ENCODE measurements at regions not wholly inside any gene's neighbourhood (a gene's known extent, or its start where the extent isn't known, plus 50 kb on each side); places are given as distances from the start of the nearest gene placed in this dataset.

DNA sequence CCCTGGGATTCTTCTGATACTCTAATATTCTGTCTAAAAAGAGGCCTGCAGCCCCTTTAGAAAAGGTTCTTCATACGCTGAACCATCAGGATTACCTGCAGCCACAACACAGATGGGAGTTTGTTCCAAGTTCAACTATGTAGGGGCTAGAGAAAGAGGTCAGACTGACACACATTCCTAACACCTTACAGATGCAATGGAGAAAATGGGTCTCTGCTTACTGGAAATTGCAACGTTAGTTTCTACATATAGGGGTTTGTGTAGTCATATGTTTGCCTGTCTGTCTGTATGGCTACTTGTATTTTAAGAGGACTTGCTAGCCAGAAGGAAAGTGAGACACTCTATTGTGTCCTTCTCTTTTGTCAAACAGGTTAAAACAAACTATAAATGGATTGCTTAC is 618.5 kb downstream of the INHBA start:
- DNase-seq = no peak

DNA sequence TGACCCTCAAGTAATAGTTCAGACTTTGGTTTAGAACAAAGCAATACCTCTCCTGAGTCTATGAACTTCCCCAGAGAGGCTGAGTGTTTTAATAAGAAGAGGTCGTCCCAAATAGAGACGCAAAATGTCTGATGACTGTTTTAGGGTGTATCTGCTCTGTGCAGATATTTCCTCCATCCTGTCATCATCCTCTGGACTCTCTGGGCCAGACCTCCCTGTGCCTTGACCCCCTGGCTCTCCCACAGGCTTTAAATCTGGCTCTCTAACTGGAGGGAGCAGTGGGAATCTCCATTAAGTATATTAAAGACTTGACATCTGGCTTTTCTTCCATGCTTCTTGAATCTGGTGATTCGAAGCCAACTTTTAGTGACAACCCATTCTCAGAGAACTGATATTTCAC is 633.3 kb downstream of the INHBA start:
- no peak for DNase-seq

DNA sequence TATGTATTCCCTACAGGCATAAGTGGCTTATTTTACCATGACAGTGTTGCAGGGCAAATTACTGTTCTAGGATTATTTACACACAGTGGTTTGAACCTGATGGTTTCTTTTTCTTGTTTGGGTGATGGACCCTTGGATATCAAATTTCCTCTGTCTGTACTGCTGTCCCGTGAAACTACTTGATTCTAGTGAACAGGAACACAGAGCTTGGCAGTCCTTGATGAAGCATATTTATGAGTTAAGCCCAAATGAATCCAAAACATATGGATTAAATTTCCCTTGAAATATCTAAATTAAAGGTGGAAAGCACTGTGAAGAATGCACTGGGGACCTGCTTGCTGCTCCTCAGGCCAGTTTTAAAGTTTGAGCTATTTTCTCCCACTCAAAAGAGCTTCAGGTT is 635.3 kb downstream of the INHBA start:
- no peak for DNase-seq

DNA sequence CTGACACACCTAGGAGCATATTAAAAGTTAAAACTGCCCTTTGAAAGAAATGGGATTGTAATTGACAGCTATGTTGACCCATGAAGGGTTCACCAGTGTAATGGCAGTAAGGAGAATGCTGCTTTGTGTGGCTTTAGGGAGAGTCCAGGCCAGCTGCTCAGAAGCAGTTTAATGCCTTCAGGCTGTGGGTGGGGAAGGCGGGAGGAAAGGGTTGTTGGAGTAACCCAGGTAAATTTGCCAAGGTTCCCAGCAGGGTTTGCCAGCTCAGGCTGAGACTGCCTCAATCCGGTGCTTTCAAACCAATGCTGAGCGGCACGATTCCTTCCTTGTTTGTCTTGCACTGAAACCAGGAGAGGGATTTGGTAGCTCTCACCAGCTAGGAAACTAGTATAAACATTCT is 637.2 kb downstream of the INHBA start:
- no peak for DNase-seq

DNA sequence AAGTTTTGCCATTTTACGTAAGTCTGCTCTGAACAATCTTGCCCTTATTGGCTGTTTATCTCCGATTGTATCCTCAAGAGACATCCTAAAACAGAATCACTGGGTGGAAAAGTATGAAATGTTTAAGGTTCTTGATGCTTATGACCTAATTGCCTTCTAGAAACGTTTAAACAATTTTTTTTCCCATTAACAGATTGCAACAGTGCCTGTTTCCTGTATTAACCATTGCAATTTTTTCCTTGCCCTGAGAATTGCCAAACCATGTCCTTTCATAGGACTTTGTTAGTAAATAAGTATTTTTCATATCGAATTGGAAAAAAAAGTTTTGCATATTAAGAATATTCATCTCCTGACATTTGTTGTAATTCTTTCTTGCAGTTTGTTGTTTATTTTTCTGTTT is 639.8 kb downstream of the INHBA start:
- no peak for DNase-seq

DNA sequence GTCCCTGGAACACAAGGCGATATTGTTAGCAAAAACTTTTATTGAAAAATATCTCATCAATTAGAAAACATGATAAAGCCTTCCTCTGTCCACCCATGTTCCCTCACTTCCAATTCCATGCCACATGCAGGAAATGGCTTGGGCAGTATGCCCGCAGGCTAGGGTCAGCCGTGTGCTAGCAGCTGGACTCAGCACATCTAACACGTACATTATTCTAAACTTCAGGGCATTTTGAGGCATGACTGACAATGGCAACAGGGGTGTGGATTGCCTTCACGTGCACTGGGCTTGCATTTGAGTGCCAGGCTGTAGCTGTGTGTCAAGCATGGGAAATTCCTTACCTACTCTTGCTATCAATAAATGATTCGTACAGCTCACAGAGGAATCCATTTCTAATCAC is 642.1 kb downstream of the INHBA start:
- no peak for DNase-seq

DNA sequence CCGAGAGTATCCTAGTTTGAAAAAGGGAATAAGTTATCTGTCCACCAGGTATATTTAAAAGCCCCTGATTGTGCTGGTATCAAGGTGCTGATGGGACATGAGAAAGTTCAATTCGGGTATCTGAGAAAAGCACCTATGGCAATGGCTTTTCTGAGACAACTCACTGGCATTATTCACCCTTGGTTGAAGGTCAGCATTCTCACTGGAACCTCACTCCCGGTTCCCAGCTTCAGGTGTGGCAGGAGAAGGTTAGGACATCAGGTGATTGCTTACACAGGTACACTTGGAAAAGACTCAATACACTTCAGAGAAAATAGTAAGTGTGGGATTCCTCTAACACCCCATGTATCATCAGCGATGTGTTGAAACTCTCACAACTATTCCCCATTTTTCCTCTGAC is 643.1 kb downstream of the INHBA start:
- DNase-seq = no peak

DNA sequence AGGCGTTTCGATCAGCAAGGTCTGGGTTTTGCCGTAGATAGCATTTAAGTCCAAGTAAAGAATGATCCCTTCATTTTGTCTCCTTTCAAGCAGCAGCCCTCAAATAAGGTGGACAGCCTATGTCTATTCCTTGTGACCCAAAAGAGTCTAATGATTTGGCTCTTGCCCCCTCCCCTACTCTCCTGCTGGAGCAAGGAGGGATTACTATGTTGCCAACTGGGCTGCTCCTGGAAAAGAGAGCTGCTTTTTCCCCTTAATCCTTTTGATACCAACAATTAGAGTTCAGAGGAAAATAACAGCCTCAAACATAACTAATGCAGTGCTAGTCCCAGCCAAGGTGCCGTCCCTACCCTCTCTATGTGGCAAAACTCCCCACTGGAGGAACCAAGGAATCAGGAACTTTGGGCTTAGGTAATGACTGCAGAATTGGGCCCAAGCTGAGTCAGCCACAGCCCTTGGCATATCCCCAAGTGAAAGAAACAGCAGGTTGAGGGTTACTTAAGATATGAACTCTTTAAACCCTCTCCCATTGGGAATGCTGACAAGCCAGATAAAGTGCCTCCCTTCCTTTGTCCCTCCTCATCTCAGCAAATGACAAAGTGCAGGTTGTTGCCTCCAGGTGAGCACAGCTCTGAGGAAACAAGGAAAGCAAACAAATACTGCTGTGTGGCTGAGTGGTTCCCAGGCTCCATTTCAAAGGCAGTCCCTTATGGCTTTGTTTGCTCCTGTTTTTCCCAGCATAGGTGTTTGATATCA is 643.7 kb downstream of the INHBA start:
- no peak for DNase-seq

DNA sequence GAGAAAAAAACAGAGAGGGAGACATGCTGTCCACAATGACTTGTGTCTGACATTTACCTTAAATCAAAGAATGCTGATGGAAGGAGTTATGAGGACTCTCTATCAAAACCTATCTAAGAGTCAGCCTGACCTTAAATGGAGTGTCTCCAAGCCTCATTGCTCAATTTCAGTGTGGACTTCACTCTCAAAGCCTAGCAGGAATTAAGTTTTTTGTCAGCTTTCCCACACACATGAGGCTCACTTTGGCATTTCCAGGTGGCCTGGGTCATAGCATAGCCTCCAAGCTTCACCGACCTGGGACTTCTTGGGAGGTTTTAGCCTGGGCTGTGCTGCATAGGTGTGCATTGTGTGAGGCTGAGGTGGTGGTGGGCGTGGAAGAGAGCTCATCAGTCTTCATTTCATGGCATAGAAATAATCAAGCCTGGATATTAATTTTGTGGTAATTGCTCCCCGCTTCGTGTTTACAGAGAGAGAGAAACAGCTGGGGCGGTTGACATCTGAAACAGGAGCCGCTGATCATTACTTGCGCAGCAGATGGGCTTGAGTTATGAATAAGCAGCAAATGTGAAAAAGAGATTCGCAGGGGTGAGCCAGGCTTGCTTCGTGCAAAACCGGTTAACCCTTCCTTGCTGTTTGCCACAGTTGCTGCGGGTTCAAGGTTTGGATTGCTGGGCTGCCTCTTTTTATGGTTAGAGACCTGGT is 647.8 kb downstream of the INHBA start:
- DNase-seq = no peak

DNA sequence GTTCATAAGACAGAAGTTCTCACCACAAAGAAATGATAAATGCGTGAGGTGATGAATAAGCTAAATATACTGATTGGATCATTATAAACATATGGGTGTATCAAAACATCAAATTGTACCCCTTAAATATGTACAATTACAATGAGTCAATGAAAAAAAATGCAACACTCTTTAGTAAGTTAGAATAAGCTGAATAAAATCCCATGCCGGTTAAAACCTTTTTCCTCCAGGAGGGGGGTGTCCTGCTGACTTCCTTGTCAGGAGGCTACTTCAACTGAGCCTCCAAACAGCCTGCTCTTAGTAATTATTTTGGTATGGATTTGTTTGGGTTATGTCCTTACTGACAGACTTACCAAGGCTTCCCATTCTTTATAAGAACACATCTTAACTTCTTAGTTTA is 649.1 kb downstream of the INHBA start:
- DNase-seq = no peak

DNA sequence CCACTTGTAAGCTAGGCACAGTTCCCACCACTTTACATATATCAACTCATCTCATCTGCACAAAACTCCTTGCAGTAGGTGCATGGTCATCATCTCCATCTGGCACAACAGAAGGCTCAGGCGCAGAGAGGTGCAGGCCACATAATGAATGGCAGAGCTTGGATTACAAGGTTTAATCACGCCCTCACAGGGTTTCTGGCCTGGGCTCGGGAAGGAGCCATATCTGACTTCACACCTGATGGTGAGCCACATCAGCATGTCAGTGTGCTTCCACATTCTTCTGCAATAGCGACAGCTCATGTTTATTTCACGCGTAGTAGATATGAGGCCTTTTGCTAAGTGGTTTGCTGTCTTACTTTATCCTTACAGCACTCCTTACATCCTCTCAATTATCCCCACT is 650.2 kb downstream of the INHBA start:
- no peak for DNase-seq

DNA sequence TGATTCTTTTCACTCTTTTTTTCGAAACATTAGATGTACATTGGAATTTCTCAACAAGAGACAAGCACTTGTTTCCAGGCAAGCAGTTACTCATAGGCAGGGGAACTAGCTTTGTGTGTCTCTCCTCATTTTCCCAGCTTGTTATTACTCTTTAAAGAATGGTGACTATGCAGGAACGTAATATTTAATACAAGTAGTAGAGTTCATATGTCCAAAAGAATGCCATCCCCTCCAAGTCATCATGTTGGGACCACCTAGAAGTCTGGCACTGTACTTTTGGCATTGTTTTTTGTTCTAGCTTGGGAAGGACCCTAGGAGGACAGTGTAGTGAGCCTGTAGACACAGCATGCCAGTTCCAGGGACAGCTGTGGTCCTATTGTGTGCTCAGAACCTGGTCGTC is 650.7 kb downstream of the INHBA start:
- DNase-seq = no peak

DNA sequence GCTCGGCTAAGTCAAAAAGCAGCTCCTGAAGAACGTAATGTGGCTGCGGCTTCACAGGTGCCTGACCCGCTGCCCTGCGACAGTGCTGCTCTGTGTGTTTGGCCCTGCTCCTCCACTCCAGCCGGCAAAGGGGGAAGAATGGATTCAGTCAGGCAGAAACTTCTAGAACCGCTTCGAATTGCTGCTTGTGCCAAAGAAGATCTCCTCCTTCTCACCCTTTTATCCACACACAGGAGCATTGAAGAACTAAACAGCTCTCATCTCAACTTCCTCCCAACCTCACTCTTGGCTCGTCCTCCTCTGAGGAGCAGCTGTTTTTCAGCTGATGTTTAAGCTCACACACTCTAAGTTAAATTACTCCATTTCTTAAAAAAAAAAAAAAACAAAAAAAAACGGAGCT is 651.4 kb downstream of the INHBA start:
- DNase-seq = no peak

DNA sequence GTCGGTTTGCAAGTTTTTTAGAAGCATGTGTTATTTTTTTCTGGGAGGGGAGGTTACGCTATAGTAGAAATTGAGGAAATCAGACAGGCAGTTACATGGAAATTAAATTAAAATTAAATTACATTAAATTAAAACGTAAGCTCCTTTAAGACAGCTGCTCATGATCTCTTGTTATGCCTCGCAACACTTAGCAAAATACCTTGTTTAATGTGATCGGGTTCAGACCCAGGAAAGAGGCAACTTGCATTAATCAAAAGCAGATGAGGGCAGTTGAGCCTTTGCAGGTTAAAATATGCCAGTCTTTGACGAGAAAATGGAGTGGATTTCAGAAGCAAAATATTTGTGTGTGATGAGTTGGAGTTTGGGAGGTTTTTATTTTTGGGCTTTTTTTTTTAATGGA is 651.8 kb downstream of the INHBA start:
- no peak for DNase-seq

DNA sequence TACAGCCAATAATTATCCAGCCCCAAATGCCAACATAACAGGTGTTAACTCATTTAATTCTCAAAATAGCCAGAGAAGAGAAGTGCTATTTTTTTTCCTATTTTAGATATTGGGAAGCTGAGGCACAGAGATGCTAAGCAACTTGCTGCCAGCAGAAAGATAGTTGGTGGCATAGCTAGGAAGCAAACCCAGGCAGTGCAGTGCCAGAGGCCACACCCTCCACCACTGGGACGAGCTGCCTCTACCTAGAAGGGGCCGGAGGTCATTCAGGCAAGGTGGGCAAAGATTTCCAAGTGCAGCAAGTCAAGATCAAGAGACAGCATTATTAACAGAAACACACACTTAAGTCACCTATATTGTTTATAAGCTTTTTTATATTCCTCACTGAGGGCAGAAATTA is 654.1 kb downstream of the INHBA start:
- no peak for DNase-seq

DNA sequence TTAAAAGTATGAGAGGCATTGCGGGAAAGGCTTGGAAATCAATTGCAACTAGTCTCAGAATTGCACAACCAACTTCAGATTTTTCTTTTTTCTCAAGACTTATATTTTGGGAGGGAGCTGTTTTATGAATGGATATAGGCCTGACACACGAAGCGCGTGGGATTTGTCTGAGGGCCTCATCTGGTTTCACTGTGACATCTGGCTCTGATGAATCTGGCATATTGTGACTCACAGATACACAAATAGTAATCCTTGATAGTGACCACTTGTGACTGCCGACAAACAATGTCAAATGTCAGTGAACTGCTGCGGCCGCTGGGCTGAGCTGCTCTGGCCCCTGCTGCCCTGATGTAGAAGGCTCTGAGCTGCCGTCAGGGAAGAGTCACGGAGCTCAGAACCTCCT is 655.1 kb downstream of the INHBA start:
- no peak for DNase-seq

DNA sequence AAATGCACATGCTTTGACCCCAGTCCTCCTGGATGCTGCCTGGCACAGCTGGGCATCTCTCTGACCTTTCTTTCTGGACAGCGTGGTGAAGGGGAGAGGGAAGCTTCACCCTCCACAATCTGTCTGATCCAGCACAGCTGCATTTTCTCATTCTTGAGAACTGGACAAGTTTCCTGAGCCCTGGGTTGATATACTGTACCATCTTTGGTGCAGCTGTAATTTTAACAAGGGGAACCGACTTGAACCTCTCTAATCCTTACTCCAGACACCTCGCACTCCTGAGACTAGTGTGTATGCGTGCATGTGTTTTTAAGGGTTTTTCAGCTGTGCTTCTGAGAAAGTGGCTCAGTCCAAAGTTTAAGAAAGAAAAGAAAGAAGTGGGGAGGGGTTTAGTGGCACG is 655.7 kb downstream of the INHBA start:
- DNase-seq = no peak

DNA sequence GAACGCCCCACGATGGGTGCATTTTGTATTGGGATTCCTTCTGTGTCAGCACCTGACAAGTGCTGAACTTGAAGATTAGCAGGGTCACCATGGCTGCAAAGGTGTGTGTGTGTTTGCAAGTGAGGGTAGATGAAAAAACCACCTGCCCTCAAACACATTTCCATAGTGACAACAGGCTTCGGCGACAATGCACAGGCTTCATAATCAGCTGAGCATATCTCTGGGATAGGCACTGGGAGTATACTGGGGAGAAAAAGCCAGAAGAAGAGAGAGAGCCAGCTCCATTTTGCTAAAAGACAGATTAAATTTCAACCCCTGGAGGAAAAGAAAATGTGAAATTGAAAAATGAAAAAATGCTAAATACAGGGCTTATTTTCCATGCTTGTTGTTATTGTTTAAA is 656.1 kb downstream of the INHBA start:
- no peak for DNase-seq

DNA sequence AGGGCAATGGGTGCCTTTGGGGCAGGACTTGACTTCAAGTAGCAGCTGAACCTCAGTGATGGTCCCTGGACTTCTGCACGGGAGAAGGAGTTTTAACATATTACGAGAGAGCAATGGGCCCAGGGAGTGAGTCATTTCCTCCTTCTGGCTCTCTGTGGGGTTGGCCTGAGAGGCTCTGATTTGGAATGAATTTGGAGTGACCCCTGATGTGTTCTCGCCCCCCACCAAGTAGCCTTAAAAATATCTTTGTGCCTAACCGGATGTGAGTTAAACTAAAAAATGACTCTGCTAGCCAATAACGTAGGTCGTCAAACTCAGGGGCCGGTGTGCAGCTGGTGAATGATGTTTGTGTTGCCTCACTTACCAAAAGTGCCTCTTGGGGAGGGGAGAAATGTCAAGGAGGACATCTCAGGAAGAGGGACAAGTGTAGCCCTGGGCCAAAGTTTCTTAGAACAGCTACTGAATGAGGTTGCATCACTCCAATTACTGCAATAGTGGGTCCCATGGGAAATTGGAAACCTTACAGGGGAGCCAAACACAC is 656.6 kb downstream of the INHBA start:
- no peak for DNase-seq

DNA sequence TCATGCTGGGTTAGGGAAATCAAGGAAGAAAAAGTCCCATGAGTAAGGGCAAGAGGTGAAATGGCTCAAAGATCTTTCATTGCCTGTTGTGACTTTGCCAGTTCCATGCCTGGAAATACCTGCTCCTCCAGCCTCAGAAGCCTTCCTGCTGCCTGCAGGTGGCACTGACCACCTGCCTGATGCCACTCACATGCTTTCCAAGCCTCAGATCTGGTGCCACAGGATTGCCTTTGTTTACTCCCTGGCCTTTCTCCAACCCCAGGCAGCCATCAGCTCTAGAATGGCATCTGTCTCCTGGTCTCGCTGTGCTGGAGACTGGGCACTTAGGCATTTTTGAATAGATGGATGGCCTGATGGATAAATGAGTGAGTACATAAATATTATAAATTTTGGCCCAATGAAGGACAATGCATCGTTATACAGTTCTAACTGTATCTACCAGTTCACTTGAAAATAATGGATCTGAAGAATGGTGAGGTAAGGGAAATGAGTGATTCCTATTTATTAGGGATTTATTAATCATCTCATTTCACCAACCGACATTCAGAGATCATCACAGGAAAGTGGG is 657.2 kb downstream of the INHBA start:
- no peak for DNase-seq

DNA sequence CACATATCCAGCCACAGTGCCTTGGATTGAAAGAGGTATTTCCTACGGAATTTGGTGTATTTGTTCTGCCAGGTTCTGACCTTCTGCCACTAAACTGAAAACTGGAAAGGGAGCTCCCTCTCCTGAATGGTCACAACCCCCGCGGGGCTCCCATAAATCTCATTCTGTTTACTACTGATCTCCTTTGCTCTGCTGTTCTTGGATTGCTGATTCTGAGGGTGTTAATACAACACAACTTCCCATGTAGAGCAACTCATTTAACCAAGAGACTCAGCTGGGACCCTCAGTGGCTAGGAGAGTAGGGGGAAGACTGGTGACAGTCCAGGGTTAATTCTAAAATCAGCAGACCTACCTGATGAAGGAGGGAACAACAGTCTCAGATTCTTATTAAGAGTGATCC is 662.9 kb downstream of the INHBA start:
- DNase-seq = no peak

DNA sequence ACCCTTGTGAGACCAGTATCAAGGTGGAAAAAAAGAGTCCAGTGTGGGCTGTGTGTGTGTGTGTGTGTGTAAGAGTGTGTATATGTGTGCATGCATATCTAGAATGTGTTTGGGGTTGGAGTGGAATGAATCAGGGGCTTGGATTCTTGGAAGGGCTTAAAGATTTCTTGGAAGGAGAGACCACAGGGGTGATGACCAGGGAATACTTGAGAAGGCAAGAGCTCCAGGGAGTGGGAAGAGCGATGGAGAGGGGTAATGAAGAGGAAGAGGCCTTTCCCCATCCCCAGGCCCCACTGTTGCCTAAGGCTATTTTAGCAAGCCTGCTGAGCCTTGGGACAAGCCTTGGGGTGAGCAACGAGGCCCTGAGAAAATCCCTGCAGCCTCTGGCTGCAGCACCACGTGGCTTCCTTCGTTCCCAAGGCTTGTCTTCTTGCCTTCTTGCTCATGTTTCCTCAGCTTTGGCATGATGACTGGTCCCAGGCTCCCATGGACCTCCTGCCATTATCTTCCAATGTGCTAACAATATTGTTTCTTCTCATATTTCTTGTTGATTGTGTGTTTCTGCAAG is 663.4 kb downstream of the INHBA start:
- no peak for DNase-seq

DNA sequence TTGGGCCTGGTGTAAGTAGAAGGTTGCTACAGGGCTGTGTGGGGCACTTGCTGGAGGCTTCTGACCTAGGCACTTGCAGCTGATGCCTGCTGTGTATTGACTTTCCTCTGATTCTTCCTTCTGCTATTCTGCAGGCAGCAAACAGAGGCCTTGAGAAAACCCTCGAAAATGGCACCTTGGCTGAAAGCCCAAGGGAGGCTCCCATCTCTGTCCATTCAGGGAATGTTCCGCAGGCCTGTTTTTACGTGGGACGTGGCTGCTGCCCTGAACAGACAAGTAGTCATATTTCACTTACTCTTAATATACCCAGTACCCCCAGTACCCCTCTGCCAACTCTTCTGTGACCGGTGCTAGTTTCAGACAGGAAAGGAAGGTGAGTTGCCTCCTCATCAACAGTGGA is 664.7 kb downstream of the INHBA start:
- DNase-seq = no peak
